Stomach (tissue), 8 donors: ENCODE measurements at regions not wholly inside any gene's neighbourhood (a gene's known extent, or its start where the extent isn't known, plus 50 kb on each side); places are given as distances from the start of the nearest gene placed in this dataset.
A peak's percentile ranks its signal among the peaks of the same experiment; 100 is the strongest.

Source experiments
- DNase-seq, 2 donors: peaks; one replicate each; pipeline versions ENCODE4 v3.0.0 to v3.0.0-alpha.2; 2013 to 2019
- H3K27ac ChIP-seq, 5 donors: fragments of 200-600 bp in 4 of 5; sonication (generic) in 4 of 5; one replicate each; pipeline ENCODE4 v1.5.1; 2013 to 2019; ENCODE audit warnings: mild to moderate bottlenecking in 1 of 5, moderate library complexity in 1 of 5
- H3K27me3 ChIP-seq, 3 donors: fragments of 200-600 bp; sonication (generic); one replicate each; pipeline ENCODE4 v1.5.1; 2017 to 2019; ENCODE audit warnings: mixed run types in 1 of 3
- H3K36me3 ChIP-seq, 4 donors: fragments of 200-600 bp; sonication (generic); 1 replicate in 3 of 4; 2 replicates in 1 of 4; pipeline ENCODE4 v1.5.1; 2016 to 2019
- H3K4me1 ChIP-seq, 4 donors: fragments of 200-600 bp; sonication (generic); one replicate each; pipeline ENCODE4 v1.5.1; 2016 to 2019
- H3K4me3 ChIP-seq, 4 donors: fragments of 200-600 bp; sonication (generic) in 3 of 4; one replicate each; pipeline ENCODE4 v1.5.1; 2016 to 2019; ENCODE audit warnings: mild to moderate bottlenecking in 1 of 4
- H3K9me3 ChIP-seq, 4 donors: fragments of 200-600 bp; sonication (generic); one replicate each; pipeline ENCODE4 v1.5.1; 2016 to 2019
- CTCF ChIP-seq, 7 experiments: fragments of 450-650 bp in 4 of 7; fragments of 200-600 bp in 3 of 7; sonication (generic) in 3 of 7; IDR thresholded peaks; one replicate each; pipeline ENCODE4 v1.5.1; 2016 to 2019; ENCODE audit warnings: antibody characterized with exemption in 7 of 7, control low read depth in 2 of 7, mild to moderate bottlenecking in 1 of 7
- EP300 ChIP-seq: sonication (generic); formaldehyde crosslinking; IDR thresholded peaks from one replicate; pipeline ENCODE4 v1.6.1; 2017; ENCODE audit warnings: antibody characterized with exemption
- POLR2A ChIP-seq, 4 donors: fragments of 450-650 bp; IDR thresholded peaks; one replicate each; pipeline ENCODE4 v1.6.1; 2016; ENCODE audit warnings: antibody characterized with exemption in 4 of 4, control low read depth in 2 of 4, mild to moderate bottlenecking in 1 of 4, moderate library complexity in 1 of 4
- POLR2AphosphoS5 ChIP-seq, 3 donors: sonication (generic); formaldehyde crosslinking; IDR thresholded peaks; one replicate each; pipeline ENCODE4 v1.6.1; 2016; ENCODE audit warnings: antibody characterized with exemption in 3 of 3
- WGBS, 5 donors: extraction: QIAGEN DNeasy Blood & Tissue Kit in 3 of 5; methylation state at CpG; one replicate each; pipeline versions ENCODE4 v1.1.5 to v1.1.7; 2013 to 2018; 5-methylcytosine and 5-hydroxymethylcytosine counted together
- intact Hi-C: fragments of 100-400 bp; cut with DNase I; formaldehyde crosslinking; loops from one replicate; pipeline ENCODE4 v1.15.1; 2023; ENCODE audit warnings: low total_unique reads
- donor health status: healthy with polysubstance abuse.
- donor health status: Bipolar disorder and iron deficiency.
- donor health status: healthy.

GRCh38 chr7:84783141-84783778 lies 403.6 kb downstream of the SEMA3D start:
- H3K4me3 ChIP-seq, result no peak overlapping the region
- TF ChIP-seq CTCF (IDR thresholded peaks at IDR 0.05) (no peak), POLR2A (IDR thresholded peaks at IDR 0.05) (no peak), POLR2AphosphoS5 (IDR thresholded peaks at IDR 0.05) (no peak), EP300 (no peak)

GRCh38 chr7:84781838-84782237 lies 405.0 kb downstream of the SEMA3D start:
- H3K36me3 ChIP-seq, result no peaks in the 10 kb centered on the region
- no peaks in the 10 kb centered on the region for H3K9me3 ChIP-seq
- DNase-seq, result no peak
- no peak for TF ChIP-seq EP300
- no peak overlapping the region for H3K27ac ChIP-seq
- 93 to 97% (median 95%) methylated on average over 2 of the region's 2 CpGs for WGBS, 5 donors
- no peak overlapping the region for H3K4me3 ChIP-seq
- no peaks in the 10 kb centered on the region for H3K27me3 ChIP-seq
- intact Hi-C loops, result no loop called here
- H3K4me1 ChIP-seq, result peaks cover 0 to 10% (median 0%) of the 10 kb centered on the region in 4 donors

More at GRCh38 chr7:84783141-84783778, 403.6 kb downstream of the SEMA3D start:
- H3K4me1 ChIP-seq, result peaks cover 0 to 10% (median 0%) of the 10 kb centered on the region in 4 donors
- H3K27me3 ChIP-seq, result no peaks in the 10 kb centered on the region
- no peaks in the 10 kb centered on the region for H3K36me3 ChIP-seq
- intact Hi-C loops, result no loop called here
- H3K9me3 ChIP-seq, result no peaks in the 10 kb centered on the region
- peak in 1 of 2 donors; percentile 6 for DNase-seq
- H3K27ac ChIP-seq, result no peak overlapping the region
- 16 to 32% (median 23%) methylated on average over 2 of the region's 2 CpGs for WGBS, 5 donors

GRCh38 chr7:84780158-84781124 lies 406.4 kb downstream of the SEMA3D start:
- Histone ChIP-seq H3K4me3 (no peak overlapping the region), H3K27me3 (no peaks in the 10 kb centered on the region), H3K36me3 (no peaks in the 10 kb centered on the region), H3K9me3 (no peaks in the 10 kb centered on the region), H3K27ac (no peak overlapping the region), H3K4me1 (peaks cover 0 to 10% (median 0%) of the 10 kb centered on the region in 4 donors)
- WGBS, 5 donors, result 91 to 98% (median 94%) methylated on average over 10 of the region's 10 CpGs
- no peak for DNase-seq
- TF ChIP-seq EP300, result no peak
- TF ChIP-seq POLR2AphosphoS5 (IDR thresholded peaks at IDR 0.05), result no peak
- TF ChIP-seq CTCF (IDR thresholded peaks at IDR 0.05), result no peak
- no peak for TF ChIP-seq POLR2A (IDR thresholded peaks at IDR 0.05)
- intact Hi-C loops, result no loop called here

- WGBS, 5 donors, result 84 to 91% (median 85%) methylated on average over 4 of the region's 4 CpGs
- TF ChIP-seq CTCF (IDR thresholded peaks at IDR 0.05) (no peak), POLR2AphosphoS5 (IDR thresholded peaks at IDR 0.05) (no peak), POLR2A (IDR thresholded peaks at IDR 0.05) (no peak)
- Histone ChIP-seq H3K9me3 (no peaks in the 10 kb centered on the region), H3K27me3 (no peaks in the 10 kb centered on the region), H3K27ac (no peak overlapping the region), H3K4me3 (no peak overlapping the region), H3K36me3 (no peaks in the 10 kb centered on the region), H3K4me1 (no peaks in the 10 kb centered on the region)
- intact Hi-C loops, result no loop called here
- DNase-seq, result no peak
These were observed 429.1 kb downstream of the SEMA3D start for GRCh38 chr7:84757761-84758160.
